SK-N-SH (cell line): ENCODE measurements at regions not wholly inside any gene's neighbourhood (a gene's known extent, or its start where the extent isn't known, plus 50 kb on each side); places are given as distances from the start of the nearest gene placed in this dataset.

Source experiments
- EP300 ChIP-seq, 2 experiments: IDR thresholded peaks; 2 replicates each; pipeline versions ENCODE4 v1.4.0 to v1.6.1; 2012; ENCODE audit warnings: borderline replicate concordance in 1 of 2, low read depth in 1 of 2, low read length in 1 of 2
- JUND ChIP-seq: IDR thresholded peaks from 2 replicates; pipeline ENCODE4 v1.4.0; 2012
- MEF2A ChIP-seq: IDR thresholded peaks from 2 replicates; pipeline ENCODE4 v1.4.0; 2012; ENCODE audit warnings: low read depth, borderline replicate concordance
- POLR2AphosphoS5 ChIP-seq: IDR thresholded peaks from 2 replicates; pipeline ENCODE4 v1.6.1; 2012; ENCODE audit warnings: low read depth, low read length
- RFX5 ChIP-seq: IDR thresholded peaks from 2 replicates; pipeline ENCODE4 v1.6.1; 2012; ENCODE audit warnings: mild to moderate bottlenecking, improper control_type of control experiment, low read length
- TAF1 ChIP-seq: IDR thresholded peaks from 2 replicates; pipeline ENCODE4 v1.6.1; 2012; ENCODE audit warnings: low read depth, mild to moderate bottlenecking, low read length, moderate library complexity, borderline replicate concordance
- TCF12 ChIP-seq: IDR thresholded peaks from 2 replicates; pipeline ENCODE4 v1.4.0; 2012
- TF ChIP-seq, protein P1 (sequence below): fragments of 200-600 bp; sonication (generic); IDR thresholded peaks from 2 replicates; pipeline ENCODE4 v1.6.1; 2017; ENCODE audit warnings: antibody characterized with exemption, mild to moderate bottlenecking, moderate library complexity
- TF ChIP-seq, protein P2 (sequence below): IDR thresholded peaks from 2 replicates; pipeline ENCODE4 v1.6.1; 2012; ENCODE audit warnings: mild to moderate bottlenecking, low read depth, low read length, moderate library complexity
- TF ChIP-seq, protein P3 (sequence below): IDR thresholded peaks from 2 replicates; pipeline ENCODE4 v1.4.0; 2012; ENCODE audit warnings: low read depth, borderline replicate concordance

DNA sequence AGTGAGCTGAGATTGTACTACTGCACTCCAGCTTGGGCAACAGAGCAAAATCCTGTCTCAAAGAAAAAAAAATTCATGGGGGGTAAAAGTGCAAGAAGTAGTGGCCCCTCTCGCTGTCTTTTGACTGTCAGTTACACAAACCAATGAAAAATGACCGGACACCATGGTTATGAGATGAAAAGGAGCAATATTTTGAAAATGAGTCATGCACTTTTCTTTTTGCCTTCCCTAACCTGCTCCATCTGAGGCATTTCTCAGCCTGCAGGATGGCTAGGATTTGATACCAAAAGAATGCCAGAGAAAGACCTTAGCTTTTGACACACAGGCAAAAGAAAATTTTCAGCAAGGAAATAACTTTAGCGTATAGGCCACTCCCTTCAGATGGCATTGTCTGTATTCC is 181.7 kb upstream of the ARID1B start:
- TF ChIP-seq POLR2AphosphoS5 (no peak), MEF2A (no peak), EP300 (IDR thresholded peaks at IDR 0.05; ENCODE audit: borderline replicate concordance in 1 of 2, low read depth in 1 of 2, low read length in 1 of 2) (no peak), TCF12 (no peak), JUND (no peak), RFX5 (no peak), TAF1 (no peak)
- TF ChIP-seq, protein P1, sequence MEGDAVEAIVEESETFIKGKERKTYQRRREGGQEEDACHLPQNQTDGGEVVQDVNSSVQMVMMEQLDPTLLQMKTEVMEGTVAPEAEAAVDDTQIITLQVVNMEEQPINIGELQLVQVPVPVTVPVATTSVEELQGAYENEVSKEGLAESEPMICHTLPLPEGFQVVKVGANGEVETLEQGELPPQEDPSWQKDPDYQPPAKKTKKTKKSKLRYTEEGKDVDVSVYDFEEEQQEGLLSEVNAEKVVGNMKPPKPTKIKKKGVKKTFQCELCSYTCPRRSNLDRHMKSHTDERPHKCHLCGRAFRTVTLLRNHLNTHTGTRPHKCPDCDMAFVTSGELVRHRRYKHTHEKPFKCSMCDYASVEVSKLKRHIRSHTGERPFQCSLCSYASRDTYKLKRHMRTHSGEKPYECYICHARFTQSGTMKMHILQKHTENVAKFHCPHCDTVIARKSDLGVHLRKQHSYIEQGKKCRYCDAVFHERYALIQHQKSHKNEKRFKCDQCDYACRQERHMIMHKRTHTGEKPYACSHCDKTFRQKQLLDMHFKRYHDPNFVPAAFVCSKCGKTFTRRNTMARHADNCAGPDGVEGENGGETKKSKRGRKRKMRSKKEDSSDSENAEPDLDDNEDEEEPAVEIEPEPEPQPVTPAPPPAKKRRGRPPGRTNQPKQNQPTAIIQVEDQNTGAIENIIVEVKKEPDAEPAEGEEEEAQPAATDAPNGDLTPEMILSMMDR: no peak
- TF ChIP-seq, protein P2, sequence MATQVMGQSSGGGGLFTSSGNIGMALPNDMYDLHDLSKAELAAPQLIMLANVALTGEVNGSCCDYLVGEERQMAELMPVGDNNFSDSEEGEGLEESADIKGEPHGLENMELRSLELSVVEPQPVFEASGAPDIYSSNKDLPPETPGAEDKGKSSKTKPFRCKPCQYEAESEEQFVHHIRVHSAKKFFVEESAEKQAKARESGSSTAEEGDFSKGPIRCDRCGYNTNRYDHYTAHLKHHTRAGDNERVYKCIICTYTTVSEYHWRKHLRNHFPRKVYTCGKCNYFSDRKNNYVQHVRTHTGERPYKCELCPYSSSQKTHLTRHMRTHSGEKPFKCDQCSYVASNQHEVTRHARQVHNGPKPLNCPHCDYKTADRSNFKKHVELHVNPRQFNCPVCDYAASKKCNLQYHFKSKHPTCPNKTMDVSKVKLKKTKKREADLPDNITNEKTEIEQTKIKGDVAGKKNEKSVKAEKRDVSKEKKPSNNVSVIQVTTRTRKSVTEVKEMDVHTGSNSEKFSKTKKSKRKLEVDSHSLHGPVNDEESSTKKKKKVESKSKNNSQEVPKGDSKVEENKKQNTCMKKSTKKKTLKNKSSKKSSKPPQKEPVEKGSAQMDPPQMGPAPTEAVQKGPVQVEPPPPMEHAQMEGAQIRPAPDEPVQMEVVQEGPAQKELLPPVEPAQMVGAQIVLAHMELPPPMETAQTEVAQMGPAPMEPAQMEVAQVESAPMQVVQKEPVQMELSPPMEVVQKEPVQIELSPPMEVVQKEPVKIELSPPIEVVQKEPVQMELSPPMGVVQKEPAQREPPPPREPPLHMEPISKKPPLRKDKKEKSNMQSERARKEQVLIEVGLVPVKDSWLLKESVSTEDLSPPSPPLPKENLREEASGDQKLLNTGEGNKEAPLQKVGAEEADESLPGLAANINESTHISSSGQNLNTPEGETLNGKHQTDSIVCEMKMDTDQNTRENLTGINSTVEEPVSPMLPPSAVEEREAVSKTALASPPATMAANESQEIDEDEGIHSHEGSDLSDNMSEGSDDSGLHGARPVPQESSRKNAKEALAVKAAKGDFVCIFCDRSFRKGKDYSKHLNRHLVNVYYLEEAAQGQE: no peak
- TF ChIP-seq, protein P3, sequence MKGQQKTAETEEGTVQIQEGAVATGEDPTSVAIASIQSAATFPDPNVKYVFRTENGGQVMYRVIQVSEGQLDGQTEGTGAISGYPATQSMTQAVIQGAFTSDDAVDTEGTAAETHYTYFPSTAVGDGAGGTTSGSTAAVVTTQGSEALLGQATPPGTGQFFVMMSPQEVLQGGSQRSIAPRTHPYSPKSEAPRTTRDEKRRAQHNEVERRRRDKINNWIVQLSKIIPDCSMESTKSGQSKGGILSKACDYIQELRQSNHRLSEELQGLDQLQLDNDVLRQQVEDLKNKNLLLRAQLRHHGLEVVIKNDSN: no peak
